ENCODE measurements at regions not wholly inside any gene's neighbourhood (a gene's known extent, or its start where the extent isn't known, plus 50 kb on each side); places are given as distances from the start of the nearest gene placed in this dataset.
"Not testable (repeated sequence)": the region's sequence is repeated elsewhere in the genome, so short reads cannot be mapped to it uniquely, and the experiment has no call there.

DNA sequence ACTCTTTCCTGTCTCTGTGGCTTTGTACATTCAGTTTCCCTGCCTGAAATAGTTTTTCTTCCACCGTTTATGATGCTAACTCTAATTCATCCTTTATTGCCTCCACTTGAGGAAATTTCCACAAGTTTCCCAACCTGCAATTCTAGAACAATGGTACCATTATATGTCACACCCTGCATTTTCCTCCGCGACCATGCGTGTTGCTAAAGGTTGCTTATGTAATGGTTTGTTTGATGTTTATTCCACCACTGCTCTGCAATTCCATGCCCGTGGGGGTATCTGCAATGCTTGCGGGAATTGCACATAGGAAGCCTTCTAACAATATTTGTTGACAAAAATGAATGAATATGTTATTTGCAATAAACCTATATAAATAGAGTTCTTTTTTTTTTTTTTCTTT lies 69.5 kb upstream of the ST8SIA6 start:
- H3K4me3 ChIP-seq (ENCODE audit: low read depth, low read length) = no peak overlapping the region
- no peak for DNase-seq (ENCODE audit: low read depth)
- TF ChIP-seq, protein P1, sequence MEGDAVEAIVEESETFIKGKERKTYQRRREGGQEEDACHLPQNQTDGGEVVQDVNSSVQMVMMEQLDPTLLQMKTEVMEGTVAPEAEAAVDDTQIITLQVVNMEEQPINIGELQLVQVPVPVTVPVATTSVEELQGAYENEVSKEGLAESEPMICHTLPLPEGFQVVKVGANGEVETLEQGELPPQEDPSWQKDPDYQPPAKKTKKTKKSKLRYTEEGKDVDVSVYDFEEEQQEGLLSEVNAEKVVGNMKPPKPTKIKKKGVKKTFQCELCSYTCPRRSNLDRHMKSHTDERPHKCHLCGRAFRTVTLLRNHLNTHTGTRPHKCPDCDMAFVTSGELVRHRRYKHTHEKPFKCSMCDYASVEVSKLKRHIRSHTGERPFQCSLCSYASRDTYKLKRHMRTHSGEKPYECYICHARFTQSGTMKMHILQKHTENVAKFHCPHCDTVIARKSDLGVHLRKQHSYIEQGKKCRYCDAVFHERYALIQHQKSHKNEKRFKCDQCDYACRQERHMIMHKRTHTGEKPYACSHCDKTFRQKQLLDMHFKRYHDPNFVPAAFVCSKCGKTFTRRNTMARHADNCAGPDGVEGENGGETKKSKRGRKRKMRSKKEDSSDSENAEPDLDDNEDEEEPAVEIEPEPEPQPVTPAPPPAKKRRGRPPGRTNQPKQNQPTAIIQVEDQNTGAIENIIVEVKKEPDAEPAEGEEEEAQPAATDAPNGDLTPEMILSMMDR (IDR thresholded peaks at IDR 0.05; ENCODE audit: low read depth, low read length, missing control alignments) = no peak

DNA sequence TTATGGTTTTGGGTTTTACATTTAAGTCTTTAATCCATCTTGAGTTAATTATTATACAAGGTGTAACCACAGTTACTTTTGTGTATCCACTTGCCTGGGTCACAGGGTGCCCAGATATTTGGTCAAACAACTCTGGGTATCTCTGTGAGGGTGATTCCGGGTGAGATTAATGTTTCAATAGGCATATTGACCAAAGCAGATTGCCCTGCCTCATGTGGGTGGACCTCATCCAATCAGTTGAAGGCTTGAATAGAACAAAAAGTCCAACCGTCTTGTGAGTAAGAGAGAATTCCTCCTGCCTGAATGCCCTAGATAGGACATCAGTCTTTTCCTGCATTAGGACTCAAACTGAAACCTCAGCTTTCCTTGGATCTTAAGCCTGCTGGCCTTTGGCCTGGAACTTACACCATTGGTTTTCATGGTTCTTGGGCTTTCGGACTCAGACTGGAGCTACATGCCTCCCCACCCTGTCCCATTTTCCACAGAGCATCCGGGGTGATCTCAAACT lies 68.9 kb upstream of the ST8SIA6 start:
- H3K4me3 ChIP-seq (ENCODE audit: low read depth, low read length) = no peak overlapping the region
- TF ChIP-seq, protein P1 (IDR thresholded peaks at IDR 0.05; ENCODE audit: low read depth, low read length, missing control alignments) = no peak
- DNase-seq (ENCODE audit: low read depth) = no peak

- not testable (repeated sequence) for DNase-seq (ENCODE audit: low read depth)
These were observed 67.9 kb upstream of the ST8SIA6 start for GRCh38 chr10:17522269-17522668.

GRCh38 chr10:17519457-17519856 lies 65.1 kb upstream of the ST8SIA6 start:
- DNase-seq (ENCODE audit: low read depth) = no peak
- H3K4me3 ChIP-seq (ENCODE audit: low read depth, low read length) = no peak overlapping the region
- TF ChIP-seq, protein P1 (IDR thresholded peaks at IDR 0.05; ENCODE audit: low read depth, low read length, missing control alignments) = no peak

More at GRCh38 chr10:17522269-17522668, 67.9 kb upstream of the ST8SIA6 start:
- H3K4me3 ChIP-seq (ENCODE audit: low read depth, low read length) = not testable (repeated sequence)

DNA sequence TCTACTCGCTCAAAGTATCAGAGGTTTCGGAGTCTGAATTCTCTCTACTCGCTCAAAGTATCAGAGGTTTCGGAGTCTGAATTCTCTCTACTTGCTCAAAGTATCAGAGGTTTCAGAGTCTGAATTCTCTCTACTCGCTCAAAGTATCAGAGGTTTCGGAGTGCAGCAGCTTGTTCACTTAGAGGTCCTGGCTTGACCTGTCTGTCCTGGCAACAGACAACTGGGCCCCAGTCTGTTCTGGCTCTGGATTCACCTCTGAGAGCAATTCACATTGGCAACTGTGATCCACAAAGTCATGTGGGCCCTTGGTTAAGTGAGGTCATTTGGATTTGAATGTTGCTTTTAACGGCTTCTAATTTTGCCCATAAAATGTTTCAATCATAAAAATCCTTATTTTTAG lies 63.9 kb upstream of the ST8SIA6 start:
- H3K4me3 ChIP-seq (ENCODE audit: low read depth, low read length) = no peak overlapping the region
- no peak for DNase-seq (ENCODE audit: low read depth)
- TF ChIP-seq, protein P1 (IDR thresholded peaks at IDR 0.05; ENCODE audit: low read depth, low read length, missing control alignments) = no peak

DNA sequence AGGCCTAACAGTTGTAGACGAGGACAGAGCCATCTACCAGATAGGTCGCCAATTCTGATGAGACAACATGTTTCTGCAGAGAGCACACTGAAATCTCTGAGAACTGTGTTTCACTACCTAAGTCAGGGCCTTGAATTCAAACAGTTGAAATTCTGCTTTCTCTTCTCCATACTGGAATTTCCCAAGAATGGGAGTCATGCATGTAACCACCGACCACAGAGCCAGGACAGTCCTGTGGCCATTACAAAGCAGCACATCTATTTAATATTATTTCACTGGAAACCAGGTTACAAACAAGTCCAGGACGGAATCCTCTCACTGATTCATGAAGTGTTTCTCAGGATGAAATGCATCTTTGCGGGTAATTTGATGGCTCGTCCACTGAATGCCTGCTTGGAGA lies 62.0 kb upstream of the ST8SIA6 start:
- DNase-seq (ENCODE audit: low read depth) = no peak
- TF ChIP-seq, protein P1 (IDR thresholded peaks at IDR 0.05; ENCODE audit: low read depth, low read length, missing control alignments) = no peak
- H3K4me3 ChIP-seq (ENCODE audit: low read depth, low read length) = no peak overlapping the region

DNA sequence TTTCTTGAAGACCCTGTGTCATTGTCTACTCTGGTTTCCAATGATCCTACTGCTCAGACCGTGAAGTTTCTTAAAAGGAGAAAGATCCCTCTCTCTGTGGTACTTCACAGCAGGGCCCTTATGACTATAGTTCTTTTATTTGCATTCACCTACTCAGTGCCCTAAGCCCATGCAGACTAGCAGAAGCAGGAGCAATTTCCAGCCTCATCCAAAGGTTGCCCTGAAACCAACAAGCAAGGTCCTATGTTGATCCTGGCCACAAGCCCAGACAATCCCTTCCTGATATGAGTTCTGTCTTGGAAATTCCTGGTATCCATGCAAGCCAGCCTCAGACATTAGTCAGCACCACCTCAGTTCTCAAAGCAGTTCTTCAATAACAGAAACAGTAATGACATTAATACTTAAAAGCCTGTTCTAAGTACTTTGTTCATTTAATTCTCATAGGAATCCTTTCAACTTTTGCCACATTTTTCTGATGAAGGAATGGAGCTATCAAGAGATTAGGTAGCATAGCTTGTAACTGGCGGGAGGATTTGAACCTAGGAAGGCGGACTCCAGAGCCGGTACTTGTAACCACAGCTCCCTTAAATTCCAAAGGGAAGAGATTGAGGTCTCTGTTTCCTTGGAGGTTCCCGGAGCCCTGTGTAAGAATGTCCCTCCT lies 58.1 kb upstream of the ST8SIA6 start:
- no peak for DNase-seq (ENCODE audit: low read depth)
- TF ChIP-seq, protein P1 (IDR thresholded peaks at IDR 0.05; ENCODE audit: low read depth, low read length, missing control alignments) = no peak
- no peak overlapping the region for H3K4me3 ChIP-seq (ENCODE audit: low read depth, low read length)
